Adipose tissue (tissue), 3 donors: ENCODE measurements at regions not wholly inside any gene's neighbourhood (a gene's known extent, or its start where the extent isn't known, plus 50 kb on each side); places are given as distances from the start of the nearest gene placed in this dataset.
"Not testable (repeated sequence)": the region's sequence is repeated elsewhere in the genome, so short reads cannot be mapped to it uniquely, and the experiment has no call there.

Experiments used
- H3K27ac ChIP-seq: one replicate; pipeline ENCODE4 v1.5.1; 2013; ENCODE audit warnings: low read depth, low read length
- WGBS, 3 donors: extraction: QIAGEN DNeasy Blood & Tissue Kit; methylation state at CpG; one replicate each; pipeline ENCODE4 v1.1.7; 2013; 5-methylcytosine and 5-hydroxymethylcytosine counted together
- donor health status: healthy with polysubstance abuse.
- donor health status: Bipolar disorder and iron deficiency.
- donor health status: healthy.

- 48 to 57% (median 49%) methylated on average over 4 of the region's 4 CpGs for WGBS, 3 donors
- no peak overlapping the region for H3K27ac ChIP-seq
These were observed 589.0 kb downstream of the TMEM121 start for GRCh38 chr14:106115401-106115800.

- H3K27ac ChIP-seq, result not testable (repeated sequence)
- WGBS, 3 donors, result 38 to 80% (median 64%) methylated on average over 4 to 10 of the region's 10 CpGs
These were observed 590.1 kb downstream of the TMEM121 start for GRCh38 chr14:106116339-106116930.

- H3K27ac ChIP-seq, result no peak overlapping the region
- WGBS, 3 donors, result 32 to 38% (median 34%) methylated on average over 6 of the region's 6 CpGs
These were observed 593.7 kb downstream of the TMEM121 start for GRCh38 chr14:106120101-106120500.

GRCh38 chr14:106129274-106129673 lies 602.9 kb downstream of the TMEM121 start:
- 48 to 54% (median 49%) methylated on average over 5 of the region's 5 CpGs for WGBS, 3 donors
- no peak overlapping the region for H3K27ac ChIP-seq

GRCh38 chr14:106129904-106130661 lies 603.7 kb downstream of the TMEM121 start:
- not testable (repeated sequence) for H3K27ac ChIP-seq
- 45 to 65% (median 61%) methylated on average over 8 of the region's 8 CpGs for WGBS, 3 donors

- WGBS, 3 donors, result 23 to 53% (median 45%) methylated on average over 2 of the region's 2 CpGs
These were observed 606.7 kb downstream of the TMEM121 start for GRCh38 chr14:106133126-106133525.

GRCh38 chr14:106134886-106135285 lies 608.5 kb downstream of the TMEM121 start:
- H3K27ac ChIP-seq, result no peak overlapping the region
- WGBS, 3 donors, result 45 to 48% (median 47%) methylated on average over 5 of the region's 5 CpGs

More at GRCh38 chr14:106133126-106133525, 606.7 kb downstream of the TMEM121 start:
- not testable (repeated sequence) for H3K27ac ChIP-seq

GRCh38 chr14:106141242-106142220 lies 615.1 kb downstream of the TMEM121 start:
- H3K27ac ChIP-seq, result no peak overlapping the region
- 67 to 80% (median 76%) methylated on average over 14 to 18 of the region's 18 CpGs for WGBS, 3 donors

GRCh38 chr14:106145731-106146130 lies 619.3 kb downstream of the TMEM121 start:
- H3K27ac ChIP-seq, result not testable (repeated sequence)
- 49 to 75% (median 73%) methylated on average over 6 of the region's 6 CpGs for WGBS, 3 donors

- H3K27ac ChIP-seq, result not testable (repeated sequence)
- 19 to 25% (median 25%) methylated on average over 17 of the region's 17 CpGs for WGBS, 3 donors
These were observed 627.1 kb downstream of the TMEM121 start for GRCh38 chr14:106153362-106153955.

GRCh38 chr14:106163316-106163715 lies 636.9 kb downstream of the TMEM121 start:
- 50 to 59% (median 54%) methylated on average over 3 of the region's 3 CpGs for WGBS, 3 donors
- no peak overlapping the region for H3K27ac ChIP-seq

- H3K27ac ChIP-seq, result not testable (repeated sequence)
- 40 to 71% (median 48%) methylated on average over 3 of the region's 3 CpGs for WGBS, 3 donors
These were observed 637.4 kb downstream of the TMEM121 start for GRCh38 chr14:106163812-106164211.

- H3K27ac ChIP-seq, result no peak overlapping the region
- 63 to 74% (median 71%) methylated on average over 3 of the region's 3 CpGs for WGBS, 3 donors
These were observed 639.8 kb downstream of the TMEM121 start for GRCh38 chr14:106166232-106166631.

- no peak overlapping the region for H3K27ac ChIP-seq
- WGBS, 3 donors, result 39 to 68% (median 58%) methylated on average over 10 of the region's 10 CpGs
These were observed 640.3 kb downstream of the TMEM121 start for GRCh38 chr14:106166650-106167204.

- H3K27ac ChIP-seq, result not testable (repeated sequence)
- WGBS, 3 donors, result 59 to 62% (median 61%) methylated on average over 10 to 13 of the region's 13 CpGs
These were observed 643.8 kb downstream of the TMEM121 start for GRCh38 chr14:106170163-106170658.

GRCh38 chr14:106174206-106174605 lies 647.8 kb downstream of the TMEM121 start:
- WGBS, 3 donors, result 32 to 47% (median 44%) methylated on average over 7 of the region's 7 CpGs
- H3K27ac ChIP-seq, result no peak overlapping the region

- WGBS, 3 donors, result 30 to 51% (median 42%) methylated on average over 7 of the region's 7 CpGs
- not testable (repeated sequence) for H3K27ac ChIP-seq
These were observed 651.2 kb downstream of the TMEM121 start for GRCh38 chr14:106177266-106178246.
